BJ (cell line): ENCODE measurements at regions not wholly inside any gene's neighbourhood (a gene's known extent, or its start where the extent isn't known, plus 50 kb on each side); places are given as distances from the start of the nearest gene placed in this dataset.

Experiments used
- CTCF ChIA-PET: fragments of 350-600 bp; formaldehyde crosslinking; extraction: SDS; loops from one replicate; lab custom pipeline; 2021; ENCODE audit warnings: antibody characterized with exemption, inconsistent platforms; lab: Yijun Ruan, JAX
- POLR2A ChIA-PET: fragments of 300-600 bp; sonication (Branson Sonifier 250); formaldehyde crosslinking; extraction: SDS; loops from one replicate; lab custom pipeline; 2021; ENCODE audit warnings: antibody characterized with exemption; lab: Charles Lee
- DNase-seq: peaks from one replicate; pipeline ENCODE4 v3.0.0-alpha.2; 2011; ENCODE audit warnings: low read depth
- H3K27me3 ChIP-seq: 2 replicates; pipeline ENCODE4 v1.6.0; 2011; ENCODE audit warnings: low read length; ENCODE audit not compliant: control insufficient read depth, insufficient read depth
- H3K36me3 ChIP-seq: 2 replicates; pipeline ENCODE4 v1.5.1; 2011; ENCODE audit warnings: low read length; ENCODE audit not compliant: control insufficient read depth, insufficient read depth
- H3K4me3 ChIP-seq: 2 replicates; pipeline ENCODE4 v1.5.1; 2011; ENCODE audit warnings: low read depth, mild to moderate bottlenecking, control low read depth, low read length
- TF ChIP-seq, protein P1 (sequence below): IDR thresholded peaks from 2 replicates; pipeline ENCODE4 v1.5.1; 2011; ENCODE audit warnings: low read depth, mild to moderate bottlenecking, control low read depth, inconsistent platforms, low read length, moderate library complexity; ENCODE audit not compliant: insufficient read depth

DNA sequence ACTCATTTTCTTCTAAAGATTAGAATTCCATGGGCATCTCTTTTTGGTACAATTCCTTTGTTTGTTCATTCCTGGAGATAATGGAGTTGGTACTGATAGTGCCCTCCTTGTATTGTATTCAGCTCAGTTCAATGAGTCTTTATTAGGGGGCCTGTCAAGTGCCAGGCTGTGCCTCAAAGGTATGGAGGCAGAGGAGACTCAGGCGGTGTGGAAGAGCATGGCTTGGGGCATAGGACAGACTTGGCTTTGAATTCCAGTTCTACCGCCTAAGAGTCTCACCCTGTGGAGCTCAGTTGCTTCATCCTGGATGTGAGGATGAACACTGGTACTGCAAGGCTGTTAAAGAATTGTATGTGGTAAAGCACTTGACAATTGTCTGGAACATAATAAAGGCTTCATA lies 196.6 kb upstream of the IL12A start:
- H3K4me3 ChIP-seq = no peak overlapping the region
- H3K27me3 ChIP-seq = no peaks in the 10 kb centered on the region
- no peaks in the 10 kb centered on the region; the same call in 1 of the 2 replicates for H3K36me3 ChIP-seq
- no peak for DNase-seq
- ChIA-PET CTCF (no interaction called here), POLR2A (no interaction called here)
- TF ChIP-seq, protein P1, sequence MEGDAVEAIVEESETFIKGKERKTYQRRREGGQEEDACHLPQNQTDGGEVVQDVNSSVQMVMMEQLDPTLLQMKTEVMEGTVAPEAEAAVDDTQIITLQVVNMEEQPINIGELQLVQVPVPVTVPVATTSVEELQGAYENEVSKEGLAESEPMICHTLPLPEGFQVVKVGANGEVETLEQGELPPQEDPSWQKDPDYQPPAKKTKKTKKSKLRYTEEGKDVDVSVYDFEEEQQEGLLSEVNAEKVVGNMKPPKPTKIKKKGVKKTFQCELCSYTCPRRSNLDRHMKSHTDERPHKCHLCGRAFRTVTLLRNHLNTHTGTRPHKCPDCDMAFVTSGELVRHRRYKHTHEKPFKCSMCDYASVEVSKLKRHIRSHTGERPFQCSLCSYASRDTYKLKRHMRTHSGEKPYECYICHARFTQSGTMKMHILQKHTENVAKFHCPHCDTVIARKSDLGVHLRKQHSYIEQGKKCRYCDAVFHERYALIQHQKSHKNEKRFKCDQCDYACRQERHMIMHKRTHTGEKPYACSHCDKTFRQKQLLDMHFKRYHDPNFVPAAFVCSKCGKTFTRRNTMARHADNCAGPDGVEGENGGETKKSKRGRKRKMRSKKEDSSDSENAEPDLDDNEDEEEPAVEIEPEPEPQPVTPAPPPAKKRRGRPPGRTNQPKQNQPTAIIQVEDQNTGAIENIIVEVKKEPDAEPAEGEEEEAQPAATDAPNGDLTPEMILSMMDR = no peak

DNA sequence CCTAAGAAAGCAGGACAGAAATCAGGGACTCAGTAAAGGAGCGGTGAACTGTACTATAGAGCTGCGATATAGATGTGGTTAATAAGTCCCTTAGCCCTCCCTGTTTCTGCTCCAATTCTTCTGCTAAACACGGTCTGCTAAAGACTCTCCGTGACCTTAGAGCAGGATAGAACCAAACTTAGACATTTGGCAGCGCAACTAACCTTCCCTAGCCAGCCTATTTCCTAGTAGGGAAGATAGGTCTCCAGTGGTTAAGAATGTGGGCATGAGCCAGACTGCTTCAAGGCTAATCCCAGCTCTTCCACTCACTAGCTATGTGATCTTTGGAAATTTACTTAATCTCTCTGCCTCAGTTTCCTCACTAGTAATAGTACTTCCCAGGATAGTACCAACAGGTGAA lies 193.6 kb upstream of the IL12A start:
- DNase-seq = no peak
- POLR2A ChIA-PET = no interaction called here
- H3K4me3 ChIP-seq = no peak overlapping the region
- H3K36me3 ChIP-seq = no peaks in the 10 kb centered on the region; the same call in 1 of the 2 replicates
- H3K27me3 ChIP-seq = no peaks in the 10 kb centered on the region
- TF ChIP-seq, protein P1 = no peak
- CTCF ChIA-PET = interaction anchor here (0.7 to 1.4 kb wide), 3 partner anchors 10 to 29 kb away, joined by 3 read pairs; no protein-coding TSS in a partner anchor

GRCh38 chr3:159795681-159796175 lies 192.9 kb upstream of the IL12A start:
- no peak for DNase-seq
- CTCF ChIA-PET = interaction anchor here (1.2 to 1.4 kb wide), 2 partner anchors 9 to 29 kb away, joined by 3 read pairs; no protein-coding TSS in a partner anchor

GRCh38 chr3:159796226-159796625 lies 192.4 kb upstream of the IL12A start:
- H3K4me3 ChIP-seq = no peak overlapping the region
- no peak for DNase-seq
- ChIA-PET CTCF (interaction anchor here (0.7 to 1.6 kb wide), 4 partner anchors 8 to 89 kb away, joined by 3 read pairs; no protein-coding TSS in a partner anchor), POLR2A (no interaction called here)
- no peaks in the 10 kb centered on the region for H3K36me3 ChIP-seq
- no peaks in the 10 kb centered on the region for H3K27me3 ChIP-seq
- TF ChIP-seq, protein P1 = no peak

More at GRCh38 chr3:159795681-159796175, 192.9 kb upstream of the IL12A start:
- no peaks in the 10 kb centered on the region for H3K27me3 ChIP-seq
- H3K36me3 ChIP-seq = no peaks in the 10 kb centered on the region; the same call in 1 of the 2 replicates
- TF ChIP-seq, protein P1 = no peak
- H3K4me3 ChIP-seq = no peak overlapping the region
- POLR2A ChIA-PET = interaction anchor here (0.5 kb wide), 1 partner anchor 356 kb away, joined by 3 read pairs; no protein-coding TSS in a partner anchor

GRCh38 chr3:159796744-159797143 lies 191.9 kb upstream of the IL12A start:
- no peaks in the 10 kb centered on the region for H3K36me3 ChIP-seq
- POLR2A ChIA-PET = no interaction called here
- CTCF ChIA-PET = interaction anchor here (0.7 to 1.6 kb wide), 3 partner anchors 8 to 89 kb away, joined by 3 read pairs; no protein-coding TSS in a partner anchor

More at GRCh38 chr3:159796744-159797143, 191.9 kb upstream of the IL12A start:
- Histone ChIP-seq H3K4me3 (no peak overlapping the region), H3K27me3 (no peaks in the 10 kb centered on the region)
- TF ChIP-seq, protein P1 = no peak
- DNase-seq = peak; percentile 57
